Liver (tissue), 8 donors: ENCODE measurements at regions not wholly inside any gene's neighbourhood (a gene's known extent, or its start where the extent isn't known, plus 50 kb on each side); places are given as distances from the start of the nearest gene placed in this dataset.

Source experiments
- DNase-seq: peaks from one replicate; pipeline ENCODE4 v3.0.0-alpha.2; 2017; ENCODE audit warnings: low spot score
- H3K27ac ChIP-seq, 2 donors: one replicate each; pipeline ENCODE4 v1.7.0; 2013; ENCODE audit warnings: inconsistent platforms in 2 of 2, low read length in 2 of 2, control low read depth in 1 of 2, low read depth in 1 of 2, mild to moderate bottlenecking in 1 of 2
- H3K27me3 ChIP-seq, 4 donors: one replicate each; pipeline versions ENCODE4 v1.6.1 to v1.7.0; 2013; ENCODE audit warnings: low read length in 3 of 4, inconsistent platforms in 1 of 4, mild to moderate bottlenecking in 1 of 4, moderate library complexity in 1 of 4; ENCODE audit not compliant: control insufficient read depth in 4 of 4, insufficient read depth in 4 of 4
- H3K36me3 ChIP-seq, 4 donors: one replicate each; pipeline versions ENCODE4 v1.6.1 to v1.7.0; 2013; ENCODE audit warnings: low read length in 3 of 4, mild to moderate bottlenecking in 3 of 4, low read depth in 1 of 4, moderate library complexity in 1 of 4; ENCODE audit not compliant: control insufficient read depth in 4 of 4, insufficient read depth in 3 of 4
- H3K4me1 ChIP-seq, 4 donors: one replicate each; pipeline versions ENCODE4 v1.6.1 to v1.7.0; 2013; ENCODE audit warnings: low read length in 3 of 4, mild to moderate bottlenecking in 3 of 4, moderate library complexity in 1 of 4; ENCODE audit not compliant: control insufficient read depth in 4 of 4, insufficient read depth in 4 of 4
- H3K4me3 ChIP-seq, 3 donors: one replicate each; pipeline versions ENCODE4 v1.6.1 to v1.7.0; 2013; ENCODE audit warnings: low read length in 3 of 3, control low read depth in 1 of 3, low read depth in 1 of 3, mild to moderate bottlenecking in 1 of 3
- H3K9ac ChIP-seq, 2 donors: one replicate each; pipeline ENCODE4 v1.7.0; 2013; ENCODE audit warnings: low read length in 2 of 2, mild to moderate bottlenecking in 2 of 2, moderate library complexity in 2 of 2, control low read depth in 1 of 2, low read depth in 1 of 2
- H3K9me3 ChIP-seq, 4 donors: one replicate each; pipeline versions ENCODE4 v1.6.1 to v1.7.0; 2013; ENCODE audit warnings: low read length in 3 of 4; ENCODE audit not compliant: control insufficient read depth in 4 of 4
- EGR1 ChIP-seq, 2 donors: IDR thresholded peaks; 2 replicates each; pipeline ENCODE4 v1.6.1; 2016 to 2018; ENCODE audit warnings: antibody characterized with exemption in 2 of 2, low read depth in 2 of 2
- FOXA1 ChIP-seq: IDR thresholded peaks from 2 replicates; pipeline ENCODE4 v1.6.1; 2016; ENCODE audit warnings: antibody characterized with exemption
- FOXA2 ChIP-seq: IDR thresholded peaks from 2 replicates; pipeline ENCODE4 v1.6.1; 2016; ENCODE audit warnings: antibody characterized with exemption
- GABPA ChIP-seq, 2 donors: IDR thresholded peaks in 1 of 2; conservative IDR thresholded peaks in 1 of 2; 2 replicates each; pipeline ENCODE4 v1.6.1; 2016; ENCODE audit warnings: antibody characterized with exemption in 2 of 2, mild to moderate bottlenecking in 1 of 2, moderate library complexity in 1 of 2
- HNF4G ChIP-seq: IDR thresholded peaks from 2 replicates; pipeline ENCODE4 v1.6.1; 2016; ENCODE audit warnings: antibody characterized with exemption
- JUND ChIP-seq, 2 donors: IDR thresholded peaks; 2 replicates each; pipeline ENCODE4 v1.6.1; 2016; ENCODE audit warnings: antibody characterized with exemption in 2 of 2
- MAX ChIP-seq: IDR thresholded peaks from 2 replicates; pipeline ENCODE4 v1.6.1; 2016; ENCODE audit warnings: antibody characterized with exemption
- NR2F2 ChIP-seq: IDR thresholded peaks from 2 replicates; pipeline ENCODE4 v1.6.1; 2016; ENCODE audit warnings: antibody characterized with exemption
- RAD21 ChIP-seq, 2 donors: IDR thresholded peaks; 2 replicates each; pipeline ENCODE4 v1.6.1; 2016; ENCODE audit warnings: antibody characterized with exemption in 2 of 2, mild to moderate bottlenecking in 2 of 2
- REST ChIP-seq: IDR thresholded peaks from 2 replicates; pipeline ENCODE4 v1.6.1; 2016; ENCODE audit warnings: antibody characterized with exemption, mild to moderate bottlenecking
- RXRA ChIP-seq, 2 donors: IDR thresholded peaks; 2 replicates each; pipeline ENCODE4 v1.6.1; 2017 to 2018; ENCODE audit warnings: antibody characterized with exemption in 2 of 2, mild to moderate bottlenecking in 1 of 2
- SP1 ChIP-seq: IDR thresholded peaks from 2 replicates; pipeline ENCODE4 v1.6.1; 2018; ENCODE audit warnings: antibody characterized with exemption, mild to moderate bottlenecking
- TAF1 ChIP-seq: conservative IDR thresholded peaks from 2 replicates; pipeline ENCODE4 v1.6.1; 2016; ENCODE audit warnings: antibody characterized with exemption, mild to moderate bottlenecking
- YY1 ChIP-seq: IDR thresholded peaks from 2 replicates; pipeline ENCODE4 v1.6.1; 2016; ENCODE audit warnings: antibody characterized with exemption, mild to moderate bottlenecking
- ZBTB33 ChIP-seq: IDR thresholded peaks from 2 replicates; pipeline ENCODE4 v1.6.1; 2016; ENCODE audit warnings: antibody characterized with exemption
- WGBS: extraction: QIAGEN DNeasy Blood & Tissue Kit; methylation state at CpG from one replicate; pipeline ENCODE4 v1.1.7; 2013; 5-methylcytosine and 5-hydroxymethylcytosine counted together
- TF ChIP-seq, protein P1 (sequence below): IDR thresholded peaks from 2 replicates; pipeline ENCODE4 v1.6.1; 2016; ENCODE audit warnings: antibody characterized with exemption
- TF ChIP-seq, protein P2 (sequence below): fragments of 150-350 bp; IDR thresholded peaks from 2 replicates; pipeline ENCODE4 v1.5.1; 2017; ENCODE audit warnings: improper control_type of control experiment, low read depth, low read length; ENCODE audit not compliant: missing input control
- donor health status: healthy.
- donor health status: healthy.
- donor health status: healthy.
- donor health status: healthy.
- donor health status: healthy.

- no peak overlapping the region for H3K4me3 ChIP-seq
- H3K9me3 ChIP-seq: no peaks in the 10 kb centered on the region
- no peaks in the 10 kb centered on the region for H3K27me3 ChIP-seq
- H3K4me1 ChIP-seq: no peaks in the 10 kb centered on the region
- no peaks in the 10 kb centered on the region for H3K36me3 ChIP-seq
- H3K27ac ChIP-seq: no peak overlapping the region
- WGBS: 79% methylated on average over 2 of the region's 2 CpGs
- DNase-seq: no peak
- H3K9ac ChIP-seq: no peak overlapping the region
- TF ChIP-seq EGR1 (IDR thresholded peaks at IDR 0.05; ENCODE audit: low read depth in 2 of 2): no peak
- no peak for TF ChIP-seq SP1
- TF ChIP-seq YY1: no peak
- no peak for TF ChIP-seq HNF4G
- no peak for TF ChIP-seq FOXA2
- TF ChIP-seq FOXA1: no peak
- TF ChIP-seq RAD21 (IDR thresholded peaks at IDR 0.05): no peak
- TF ChIP-seq, protein P1, sequence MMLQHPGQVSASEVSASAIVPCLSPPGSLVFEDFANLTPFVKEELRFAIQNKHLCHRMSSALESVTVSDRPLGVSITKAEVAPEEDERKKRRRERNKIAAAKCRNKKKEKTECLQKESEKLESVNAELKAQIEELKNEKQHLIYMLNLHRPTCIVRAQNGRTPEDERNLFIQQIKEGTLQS: no peak
- TF ChIP-seq RXRA (IDR thresholded peaks at IDR 0.05): no peak
- TF ChIP-seq, protein P2, sequence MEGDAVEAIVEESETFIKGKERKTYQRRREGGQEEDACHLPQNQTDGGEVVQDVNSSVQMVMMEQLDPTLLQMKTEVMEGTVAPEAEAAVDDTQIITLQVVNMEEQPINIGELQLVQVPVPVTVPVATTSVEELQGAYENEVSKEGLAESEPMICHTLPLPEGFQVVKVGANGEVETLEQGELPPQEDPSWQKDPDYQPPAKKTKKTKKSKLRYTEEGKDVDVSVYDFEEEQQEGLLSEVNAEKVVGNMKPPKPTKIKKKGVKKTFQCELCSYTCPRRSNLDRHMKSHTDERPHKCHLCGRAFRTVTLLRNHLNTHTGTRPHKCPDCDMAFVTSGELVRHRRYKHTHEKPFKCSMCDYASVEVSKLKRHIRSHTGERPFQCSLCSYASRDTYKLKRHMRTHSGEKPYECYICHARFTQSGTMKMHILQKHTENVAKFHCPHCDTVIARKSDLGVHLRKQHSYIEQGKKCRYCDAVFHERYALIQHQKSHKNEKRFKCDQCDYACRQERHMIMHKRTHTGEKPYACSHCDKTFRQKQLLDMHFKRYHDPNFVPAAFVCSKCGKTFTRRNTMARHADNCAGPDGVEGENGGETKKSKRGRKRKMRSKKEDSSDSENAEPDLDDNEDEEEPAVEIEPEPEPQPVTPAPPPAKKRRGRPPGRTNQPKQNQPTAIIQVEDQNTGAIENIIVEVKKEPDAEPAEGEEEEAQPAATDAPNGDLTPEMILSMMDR: no peak
- TF ChIP-seq GABPA (IDR thresholded peaks at IDR 0.05 in 1 of 2, conservative IDR thresholded peaks at IDR 0.05 in 1 of 2): no peak
Observed at GRCh38 chr2:156098506-156098905, 234.0 kb downstream of the NR4A2 start.

DNA sequence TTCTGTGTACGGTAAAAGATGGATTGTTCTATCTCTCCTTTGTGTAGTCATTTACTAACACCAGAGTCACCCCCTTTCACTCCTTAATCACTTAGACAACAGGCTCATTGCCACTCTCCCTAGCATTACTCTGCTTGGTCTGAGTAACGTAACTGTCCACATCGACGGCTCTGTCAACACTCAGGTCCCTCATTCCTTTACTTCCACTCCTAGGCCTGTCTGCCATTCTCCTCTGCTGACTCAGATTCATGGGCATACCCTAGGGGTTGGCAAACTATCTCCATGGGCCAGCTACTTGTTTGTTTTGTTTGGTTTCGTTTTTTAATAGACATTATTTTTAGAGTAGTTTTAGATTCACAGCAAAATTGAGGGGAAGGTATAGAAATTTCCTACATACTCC is 243.9 kb downstream of the NR4A2 start:
- WGBS: 73% methylated on average over 5 of the region's 5 CpGs
- Histone ChIP-seq H3K9ac (no peak overlapping the region), H3K4me1 (no peaks in the 10 kb centered on the region), H3K9me3 (peaks cover 0 to 1% (median 0%) of the 10 kb centered on the region in 4 donors), H3K4me3 (no peak overlapping the region), H3K36me3 (no peaks in the 10 kb centered on the region), H3K27ac (no peak overlapping the region), H3K27me3 (peaks cover 0 to 2% (median 0%) of the 10 kb centered on the region in 4 donors)
- TF ChIP-seq FOXA1: no peak
- TF ChIP-seq REST: no peak
- no peak for TF ChIP-seq RAD21 (IDR thresholded peaks at IDR 0.05)
- TF ChIP-seq EGR1 (IDR thresholded peaks at IDR 0.05; ENCODE audit: low read depth in 2 of 2): no peak
- no peak for TF ChIP-seq SP1
- no peak for TF ChIP-seq NR2F2
- TF ChIP-seq RXRA (IDR thresholded peaks at IDR 0.05): no peak
- TF ChIP-seq HNF4G: no peak
- DNase-seq: no peak

DNA sequence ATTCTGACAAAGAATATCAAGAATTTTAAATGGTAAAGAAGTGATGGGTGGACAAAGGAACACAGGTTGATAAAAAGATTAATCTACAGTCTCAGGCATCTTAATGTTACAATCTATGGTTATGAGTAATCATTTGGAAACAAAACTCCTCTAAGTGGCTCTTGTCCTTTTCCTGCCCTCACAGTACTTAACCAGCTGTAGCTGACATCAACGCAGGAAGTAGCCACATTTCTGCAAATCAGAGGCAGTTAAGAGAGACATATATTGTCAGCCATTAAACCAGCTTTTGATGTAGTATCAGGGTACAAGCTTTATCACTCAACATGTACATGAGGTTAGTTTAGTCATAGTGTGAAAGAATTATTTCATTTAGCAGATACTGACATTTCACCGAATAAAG is 244.6 kb downstream of the NR4A2 start:
- H3K9me3 ChIP-seq: peaks cover 0 to 1% (median 0%) of the 10 kb centered on the region in 4 donors
- no peak overlapping the region for H3K4me3 ChIP-seq
- no peaks in the 10 kb centered on the region for H3K4me1 ChIP-seq
- WGBS: 77% methylated on average over 2 of the region's 2 CpGs
- no peak for DNase-seq
- H3K9ac ChIP-seq: no peak overlapping the region
- H3K36me3 ChIP-seq: no peaks in the 10 kb centered on the region
- H3K27ac ChIP-seq: no peak overlapping the region
- peaks cover 0 to 2% (median 0%) of the 10 kb centered on the region in 4 donors for H3K27me3 ChIP-seq
- TF ChIP-seq HNF4G (no peak), FOXA2 (no peak), FOXA1 (no peak), GABPA (IDR thresholded peaks at IDR 0.05 in 1 of 2, conservative IDR thresholded peaks at IDR 0.05 in 1 of 2) (no peak), TAF1 (no peak), JUND (IDR thresholded peaks at IDR 0.05) (no peak), RAD21 (IDR thresholded peaks at IDR 0.05) (no peak), RXRA (IDR thresholded peaks at IDR 0.05) (no peak), MAX (no peak), ZBTB33 (no peak), EGR1 (IDR thresholded peaks at IDR 0.05; ENCODE audit: low read depth in 2 of 2) (no peak)
- TF ChIP-seq, protein P2: no peak
- TF ChIP-seq, protein P1: no peak
